GM21717 (cell line): ENCODE measurements at regions not wholly inside any gene's neighbourhood (a gene's known extent, or its start where the extent isn't known, plus 50 kb on each side); places are given as distances from the start of the nearest gene placed in this dataset.

Experiments
- ATAC-seq: cut with Tn5 transposase; IDR thresholded peaks from one replicate; pipeline ENCODE4 v1.9.1; 2021; ENCODE audit warnings: mild to moderate bottlenecking, moderate library complexity; ENCODE audit not compliant: unreplicated experiment

DNA sequence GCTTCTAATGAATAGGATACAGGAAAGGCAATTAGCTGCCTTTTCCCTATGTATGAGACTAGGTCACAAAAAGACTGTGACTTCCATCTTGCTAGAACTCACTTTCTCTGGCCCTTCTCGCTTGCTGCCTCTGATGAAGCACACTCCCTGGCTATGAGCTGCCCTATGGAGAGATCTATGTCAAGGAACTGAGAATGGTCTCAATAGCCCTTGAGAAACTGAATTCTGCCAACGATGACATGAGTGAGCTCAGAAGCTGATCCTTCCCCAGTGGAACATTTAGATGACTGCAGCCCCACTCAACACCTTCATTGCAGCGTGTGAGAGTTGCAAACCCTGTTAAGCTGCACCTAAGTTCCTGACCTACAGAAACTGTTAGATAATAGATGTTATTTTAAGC lies 309.8 kb downstream of the COG6 start:
- ATAC-seq = no peak

DNA sequence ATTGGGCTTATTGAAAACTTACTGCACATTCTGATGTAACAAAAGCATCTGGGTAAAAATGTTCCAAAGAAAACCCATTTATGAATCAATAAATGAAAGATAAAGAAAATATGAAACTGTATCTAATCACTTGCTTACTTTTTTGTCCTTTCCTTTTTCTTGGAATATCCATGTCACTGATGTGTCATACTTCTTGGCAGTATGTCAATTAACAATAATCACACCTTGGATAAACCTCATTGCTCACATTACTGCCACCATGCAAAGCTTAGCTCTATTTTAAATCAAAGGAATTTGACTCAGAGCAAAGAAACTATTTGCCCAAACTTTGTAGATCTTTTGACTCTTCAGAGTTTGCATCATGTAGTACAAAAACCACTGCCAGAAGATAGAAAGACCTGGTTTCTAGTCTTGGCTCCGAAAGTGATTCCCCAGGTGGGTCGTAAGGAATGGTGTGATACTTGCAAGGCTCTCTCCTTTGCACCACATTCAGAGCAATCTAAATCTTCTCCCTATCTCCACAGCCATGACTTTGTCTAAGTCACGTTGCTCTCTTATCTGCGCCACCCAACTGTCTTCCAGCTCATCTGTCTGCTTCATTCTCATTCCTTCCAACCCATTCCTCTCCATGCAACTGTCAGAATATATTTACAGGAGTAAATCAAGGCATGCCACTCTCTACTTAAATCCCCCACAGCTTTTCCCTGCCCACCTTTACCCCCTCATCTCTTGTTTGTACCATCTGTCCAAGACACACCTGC lies 311.9 kb downstream of the COG6 start:
- no peak for ATAC-seq

DNA sequence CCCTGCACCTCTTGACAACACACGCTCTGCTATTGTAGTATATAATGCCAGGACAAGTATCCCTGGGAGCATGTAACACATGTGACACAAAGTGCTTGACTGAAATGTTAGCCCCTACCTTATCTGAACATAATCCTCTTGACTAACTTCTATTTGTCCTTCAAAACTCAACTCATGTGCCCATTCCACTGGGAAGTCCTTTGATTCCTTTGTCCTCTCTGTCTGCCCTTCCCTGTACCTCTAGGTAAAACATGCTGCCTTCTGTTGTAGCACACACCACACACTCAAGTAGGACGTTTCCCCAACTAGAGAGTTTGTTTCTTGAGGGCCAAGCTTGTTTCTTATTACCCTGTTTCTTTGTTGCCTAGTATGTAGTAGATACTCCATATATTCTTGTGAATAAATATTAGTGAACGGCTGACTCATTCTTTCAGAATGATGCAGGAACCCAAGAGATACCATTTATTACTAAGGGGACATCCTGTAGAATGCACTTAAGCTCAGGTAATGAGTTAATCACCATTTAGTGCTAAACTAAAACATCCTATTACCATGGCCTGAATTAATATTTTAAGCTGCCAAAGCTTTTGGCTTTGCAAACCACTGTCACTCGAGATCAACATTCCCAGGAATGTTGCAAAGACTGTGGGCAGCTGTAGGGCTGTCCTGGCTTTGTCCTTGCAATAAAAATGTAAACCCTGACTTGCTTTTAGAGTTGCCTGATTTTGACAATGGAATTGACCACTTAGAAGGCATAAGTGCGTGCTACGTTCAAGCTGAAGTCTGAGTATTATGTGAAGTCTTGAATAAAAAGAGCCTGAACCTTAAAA lies 313.4 kb downstream of the COG6 start:
- no peak for ATAC-seq

DNA sequence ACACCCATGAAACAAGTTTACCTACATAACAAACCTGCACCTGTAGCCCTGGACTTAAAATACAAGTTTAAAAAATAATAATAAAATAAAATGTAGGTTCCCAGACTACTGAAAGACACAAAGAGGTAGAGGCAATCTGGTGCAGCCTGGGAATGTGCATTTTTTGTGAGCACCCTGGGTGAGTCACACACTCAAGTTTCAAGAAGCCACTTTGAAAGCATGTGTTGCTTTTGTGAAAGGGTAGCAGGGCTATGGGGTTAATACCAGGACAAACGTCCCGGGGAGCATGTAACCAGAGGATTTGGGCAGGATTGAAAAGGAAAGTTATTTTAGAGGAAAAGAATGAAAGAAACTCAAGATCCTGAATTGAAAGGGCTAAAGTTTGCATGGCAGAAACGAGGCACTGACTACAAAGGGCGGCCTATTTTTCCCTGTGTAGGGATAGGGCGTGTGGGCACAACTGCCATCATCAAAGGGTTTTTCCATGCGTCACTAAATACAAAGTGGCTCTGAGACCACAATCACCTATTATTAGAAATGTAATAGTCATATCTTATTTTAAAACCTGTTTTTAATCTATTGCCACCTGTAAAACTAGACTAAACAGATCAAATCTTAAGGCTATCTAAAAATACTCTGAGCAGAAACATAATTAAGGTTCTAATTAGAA lies 314.9 kb downstream of the COG6 start:
- no peak for ATAC-seq

DNA sequence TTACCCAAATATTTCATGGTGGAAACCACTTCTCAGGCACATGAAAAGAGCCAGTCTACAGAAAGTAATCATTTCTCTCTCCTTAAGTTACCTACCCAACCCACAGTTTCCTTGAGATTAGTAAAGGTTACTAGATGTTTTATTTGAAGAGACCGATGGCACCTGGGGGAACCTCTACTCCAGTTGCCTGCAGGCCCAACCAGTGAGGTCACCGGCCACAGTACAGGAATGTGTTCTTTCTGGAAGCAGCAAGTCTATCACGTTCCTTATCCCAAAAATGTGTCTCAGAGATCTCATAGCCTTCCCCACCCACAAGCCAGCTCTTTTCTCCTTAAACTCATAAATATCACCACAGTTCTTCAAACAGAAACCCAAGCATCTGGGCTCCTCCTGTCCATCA lies 316.1 kb downstream of the COG6 start:
- no peak for ATAC-seq

DNA sequence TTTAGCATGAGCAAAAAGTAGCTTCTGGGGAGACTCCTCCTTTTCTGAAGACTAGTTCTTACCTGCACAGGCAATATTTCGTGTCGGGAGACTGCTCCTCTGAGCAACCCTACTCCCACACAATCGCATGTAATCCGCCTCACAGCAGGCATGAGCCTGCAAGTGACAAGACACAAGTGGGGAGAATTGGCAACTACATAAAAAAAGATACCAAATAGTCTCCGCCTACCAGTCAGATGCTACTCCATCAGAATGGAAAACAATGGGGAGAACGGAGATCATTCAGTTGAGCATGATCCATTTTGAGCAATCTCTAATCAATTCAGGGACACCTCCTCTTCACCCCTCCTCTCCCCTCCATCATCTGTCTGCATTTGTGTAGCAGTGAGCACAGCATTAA lies 321.0 kb downstream of the COG6 start:
- no peak for ATAC-seq

DNA sequence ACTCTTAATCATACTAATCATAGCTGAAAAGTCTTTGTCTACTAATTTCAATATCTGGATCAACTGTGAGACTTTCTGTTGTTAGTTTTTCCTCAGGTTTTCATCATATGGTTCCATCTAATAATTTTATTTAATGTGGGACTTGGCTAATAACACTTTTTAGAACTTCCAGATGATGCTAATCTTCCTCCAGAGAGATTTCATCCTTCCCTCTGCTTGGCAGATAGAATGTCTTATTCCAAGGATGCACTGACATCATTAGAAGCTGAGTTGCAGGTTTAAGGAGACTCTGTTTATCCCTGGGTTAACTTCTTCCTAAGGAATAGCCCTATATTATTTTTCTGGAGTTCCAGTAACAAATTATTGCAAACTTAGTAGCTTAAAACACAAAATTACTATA lies 325.6 kb downstream of the COG6 start:
- no peak for ATAC-seq

DNA sequence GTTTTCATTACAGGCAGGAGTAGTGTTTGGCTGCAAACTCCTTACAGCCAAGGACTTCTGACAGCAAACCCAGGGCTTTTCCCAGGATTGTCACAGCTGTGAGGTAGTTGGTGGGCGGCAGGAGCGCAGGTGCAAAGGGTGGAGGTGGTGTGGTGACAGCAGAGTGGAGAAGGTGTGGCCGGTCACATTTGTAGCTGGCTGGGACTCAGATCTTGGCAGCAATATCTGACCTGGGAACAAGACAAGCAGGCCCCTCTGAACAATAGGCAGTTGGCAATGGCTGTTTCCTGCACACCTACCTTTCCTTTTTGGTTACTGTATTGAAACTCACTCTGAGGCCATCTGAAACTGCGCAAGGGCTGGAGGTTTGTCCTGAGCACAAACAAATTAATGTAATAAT lies 327.3 kb downstream of the COG6 start:
- ATAC-seq = no peak

DNA sequence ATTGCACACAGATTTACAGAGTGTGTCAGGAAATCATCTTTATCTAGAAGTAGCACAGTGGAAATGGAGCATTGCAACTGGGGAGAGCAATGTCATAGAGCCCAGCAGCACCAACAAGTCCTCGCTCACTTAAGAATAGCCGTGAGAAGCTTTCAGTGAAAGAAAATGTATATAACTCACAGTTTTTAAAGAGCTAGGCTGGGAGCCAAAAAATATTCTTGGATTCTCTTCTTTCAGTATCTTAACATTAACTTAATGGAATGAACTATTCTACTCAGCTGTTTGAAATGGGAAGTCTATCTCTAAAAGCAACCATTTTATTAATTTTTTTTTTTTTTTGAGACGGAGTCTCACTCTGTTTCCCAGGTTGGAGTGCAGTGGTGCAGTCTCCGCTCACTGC lies 329.6 kb downstream of the COG6 start:
- no peak for ATAC-seq

DNA sequence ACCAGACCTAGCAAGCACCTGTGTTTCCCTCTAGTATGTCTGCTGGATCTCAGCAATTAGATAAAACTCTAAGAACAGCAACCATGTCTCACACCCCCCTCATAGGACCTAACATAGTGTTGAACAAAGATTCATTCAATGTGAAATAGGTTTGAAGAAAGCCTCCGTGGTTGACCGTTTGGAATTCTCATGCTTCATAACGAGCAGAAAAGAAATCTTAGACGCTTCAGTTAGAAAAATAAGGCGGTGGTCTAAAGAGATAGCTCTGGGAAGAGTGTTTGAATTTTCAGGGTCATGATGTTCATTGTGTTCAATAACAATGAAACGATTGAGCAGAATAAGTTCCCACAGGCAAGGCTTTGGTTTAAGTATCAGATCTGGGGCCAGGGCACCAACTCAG lies 332.9 kb downstream of the COG6 start:
- no peak for ATAC-seq

DNA sequence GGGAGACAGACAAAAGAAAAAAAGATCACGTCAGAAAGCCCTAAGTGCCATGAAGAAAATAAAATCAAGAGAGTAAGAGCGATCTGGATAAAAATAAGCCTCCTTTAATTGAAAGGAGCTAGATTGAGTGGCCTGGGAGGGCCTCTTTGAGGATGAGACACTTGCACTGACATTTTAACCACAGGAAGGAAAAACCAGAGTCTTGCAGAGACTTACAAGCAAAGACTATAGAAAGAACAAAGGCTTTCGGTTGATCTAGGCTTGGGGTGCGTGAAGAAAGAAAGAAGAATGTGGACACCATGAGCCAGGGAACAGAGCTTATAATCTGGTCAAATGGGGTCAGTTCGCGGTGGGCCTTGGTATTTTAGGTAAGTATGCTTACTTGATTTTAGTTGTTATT lies 342.7 kb downstream of the COG6 start:
- ATAC-seq = no peak

DNA sequence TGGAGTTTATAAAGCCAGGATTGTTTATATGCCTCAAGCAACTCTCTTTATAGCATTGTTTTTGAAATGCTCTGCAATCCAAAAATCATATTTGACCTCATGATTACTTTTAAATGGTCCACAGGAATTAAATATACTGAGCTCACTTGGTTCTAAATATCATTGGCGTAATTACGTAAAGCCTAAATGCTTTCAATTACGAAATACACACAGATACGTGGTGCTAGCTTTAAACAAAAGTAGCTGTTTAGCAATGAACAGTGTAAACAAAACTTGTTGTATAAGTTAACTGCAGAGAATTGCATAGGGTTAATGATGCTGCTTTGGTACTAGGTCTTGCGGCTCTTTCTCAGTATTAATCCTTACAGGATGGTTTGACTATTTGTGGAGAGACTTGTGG lies 346.6 kb downstream of the COG6 start:
- ATAC-seq = no peak

DNA sequence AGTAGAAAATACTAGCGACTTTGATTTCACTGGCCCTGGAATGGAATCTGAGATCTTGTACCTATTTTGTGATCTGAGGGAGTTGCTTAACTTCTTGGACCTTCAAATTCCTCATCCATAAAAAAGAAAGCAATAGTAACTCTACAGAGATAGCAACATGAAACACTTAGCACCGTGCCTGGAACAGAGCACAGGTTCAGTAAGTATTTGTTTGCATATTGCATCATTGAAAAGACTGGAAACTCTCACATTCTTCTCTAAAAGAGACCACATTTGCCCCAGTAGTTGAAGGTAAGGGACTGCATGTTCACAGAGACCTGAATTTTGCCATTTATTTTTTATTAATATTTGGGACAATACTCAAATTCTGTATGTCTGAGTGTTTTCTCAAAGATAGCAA lies 358.1 kb downstream of the COG6 start:
- no peak for ATAC-seq

DNA sequence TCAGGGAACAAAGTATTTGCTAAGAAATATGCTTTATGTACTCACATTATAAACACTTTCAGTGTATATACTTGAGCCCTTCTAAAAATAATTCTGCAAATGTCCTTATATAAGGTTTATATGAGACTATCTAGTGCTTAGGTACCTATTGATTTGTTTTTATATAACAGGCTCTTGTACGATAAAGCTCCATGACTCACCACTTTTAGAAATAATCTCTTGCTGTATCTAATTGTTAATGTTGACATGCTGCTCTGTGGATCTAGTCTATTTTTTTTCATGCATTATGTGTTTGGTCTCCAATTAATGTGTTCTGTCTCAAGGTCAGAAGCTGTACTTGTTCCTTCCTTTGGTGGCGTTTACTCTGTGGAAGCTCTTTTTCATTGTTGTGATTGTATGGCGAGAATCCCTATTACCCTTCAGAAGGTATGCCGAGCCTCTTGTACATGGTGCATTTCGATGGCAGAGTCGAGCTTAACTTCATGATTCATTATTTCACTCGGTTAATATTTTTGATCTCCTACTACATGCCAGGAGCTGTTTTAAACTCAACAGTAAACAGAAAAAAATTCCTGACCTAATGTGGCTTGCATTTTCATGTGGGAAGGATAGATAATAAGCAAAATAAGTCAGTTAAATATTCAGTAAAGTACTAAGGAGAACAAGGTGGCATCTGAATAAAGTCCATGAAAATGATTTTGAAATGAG lies 361.6 kb downstream of the COG6 start:
- no peak for ATAC-seq

DNA sequence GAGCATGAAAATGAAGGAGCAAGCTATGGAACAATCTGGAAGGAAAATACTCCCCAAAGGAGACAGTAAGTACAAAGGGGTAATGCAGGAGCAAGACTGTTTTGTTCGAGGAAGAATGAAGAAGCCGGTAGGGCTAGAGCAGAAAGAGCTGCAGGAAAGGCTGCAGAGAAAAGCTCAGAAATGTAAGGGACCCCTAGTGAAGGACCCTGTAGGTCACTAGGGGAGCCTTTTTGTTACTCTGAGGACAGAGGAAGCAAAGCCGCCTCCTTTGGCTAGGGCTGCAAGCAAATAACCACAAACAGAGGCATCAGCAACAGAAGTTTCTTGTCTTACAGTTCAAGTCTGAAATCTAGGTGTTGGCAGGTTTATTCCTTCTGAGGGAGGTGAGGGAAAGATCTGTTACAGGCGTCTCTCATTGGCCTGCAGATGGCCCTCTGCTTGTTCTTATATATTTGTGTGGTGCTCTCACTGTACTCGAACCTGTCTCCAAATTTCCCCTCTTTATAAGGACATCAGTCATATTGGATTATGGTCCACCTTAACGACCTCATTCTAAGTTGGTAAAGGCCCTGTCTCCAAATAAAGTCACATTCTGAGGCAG lies 362.3 kb downstream of the COG6 start:
- ATAC-seq = no peak

DNA sequence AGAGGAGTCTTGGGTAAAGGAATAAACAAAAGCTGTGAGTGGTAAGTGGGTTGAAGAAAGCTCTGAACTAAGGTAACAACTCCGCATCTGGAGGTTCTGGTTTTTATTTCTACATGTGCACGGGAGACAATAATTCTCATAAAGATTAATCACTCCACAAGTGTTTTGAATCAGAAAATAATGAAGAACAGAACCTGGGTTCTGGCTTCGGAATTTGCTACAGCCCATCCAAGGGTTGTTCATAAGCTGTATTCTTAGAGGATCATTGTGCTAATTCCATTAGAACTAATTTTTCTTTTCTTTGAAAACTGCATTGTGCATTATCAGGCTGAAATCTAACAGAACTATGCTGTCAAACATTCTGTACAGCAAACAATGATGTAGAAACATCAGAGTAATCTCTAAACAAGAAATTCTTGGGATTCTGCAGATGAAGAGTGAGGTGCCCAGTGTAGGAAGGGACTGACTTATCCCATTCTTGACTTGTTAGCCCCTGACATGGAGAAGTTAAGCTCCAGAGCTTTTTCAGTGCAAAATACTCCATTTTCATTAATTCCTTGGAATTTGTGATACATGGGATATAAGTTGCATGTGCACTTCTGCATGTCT lies 368.2 kb downstream of the COG6 start:
- ATAC-seq = no peak

DNA sequence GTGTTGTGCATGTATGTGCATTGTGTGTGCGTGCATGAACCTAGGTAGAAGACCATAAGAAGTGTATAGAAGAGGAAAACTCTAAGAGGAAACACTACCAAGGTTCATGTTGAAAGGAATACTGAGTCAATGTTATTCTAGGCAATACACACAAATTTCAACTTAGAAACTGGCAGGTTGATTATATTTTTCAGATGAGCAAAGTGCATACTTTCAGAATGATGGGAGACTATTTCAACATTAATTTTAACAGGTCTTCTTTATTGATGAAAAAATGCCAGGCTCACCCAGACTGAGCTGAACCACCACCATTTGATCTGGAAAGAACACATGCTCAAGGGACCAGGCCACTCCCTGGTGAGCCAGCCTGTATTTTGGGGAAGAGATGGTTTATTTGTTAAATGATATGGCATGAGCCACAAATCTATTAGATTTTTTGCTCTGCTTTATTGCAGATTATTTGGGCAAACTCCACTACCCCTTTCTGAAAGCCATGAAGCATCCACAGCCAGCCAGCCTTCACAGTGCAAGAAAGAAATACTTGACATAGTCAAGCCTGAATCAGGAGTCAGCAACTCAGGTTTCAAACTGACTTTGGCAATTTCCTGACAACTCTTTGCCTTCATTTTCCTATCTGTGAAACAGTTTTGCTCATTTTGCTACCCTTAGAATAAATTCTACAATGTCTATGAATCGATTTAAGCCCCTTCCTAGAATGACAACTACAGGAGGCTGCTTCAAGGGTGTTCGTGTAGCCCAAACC lies 368.9 kb downstream of the COG6 start:
- ATAC-seq = no peak

DNA sequence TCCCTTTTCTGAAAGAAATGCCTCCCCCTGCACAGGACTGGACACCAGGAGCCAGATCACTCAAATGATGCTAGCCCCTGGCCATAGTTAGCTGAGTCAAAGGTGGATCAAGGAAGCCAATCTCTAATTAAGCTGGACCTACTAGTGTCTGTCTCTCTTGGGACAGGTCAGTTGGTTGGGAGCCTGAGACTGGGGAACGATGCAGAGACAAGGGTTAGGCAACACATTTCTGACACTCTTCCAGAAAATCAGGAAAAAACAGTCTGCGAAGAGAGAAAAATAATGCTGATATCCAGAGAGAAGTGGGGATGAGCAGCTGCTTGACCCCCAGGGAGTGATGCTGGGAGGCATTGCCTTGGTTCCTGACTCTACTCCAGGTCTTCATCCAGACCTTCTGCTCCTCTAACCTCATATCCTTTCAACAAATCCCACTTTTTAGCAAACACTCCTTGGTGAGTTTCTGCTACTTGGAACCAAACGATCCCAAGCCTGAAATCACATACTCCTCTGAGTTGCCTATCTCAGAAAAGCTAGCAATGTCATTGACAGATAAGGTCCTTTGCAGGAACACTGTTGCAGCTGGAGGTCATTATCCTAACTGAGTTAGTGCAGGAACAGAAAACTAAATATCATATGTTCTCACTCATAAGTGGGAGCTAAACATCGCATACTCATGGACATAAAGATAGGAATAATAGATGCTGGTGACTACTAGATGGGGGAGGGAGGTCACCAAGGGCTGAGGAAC lies 369.7 kb downstream of the COG6 start:
- no peak for ATAC-seq

DNA sequence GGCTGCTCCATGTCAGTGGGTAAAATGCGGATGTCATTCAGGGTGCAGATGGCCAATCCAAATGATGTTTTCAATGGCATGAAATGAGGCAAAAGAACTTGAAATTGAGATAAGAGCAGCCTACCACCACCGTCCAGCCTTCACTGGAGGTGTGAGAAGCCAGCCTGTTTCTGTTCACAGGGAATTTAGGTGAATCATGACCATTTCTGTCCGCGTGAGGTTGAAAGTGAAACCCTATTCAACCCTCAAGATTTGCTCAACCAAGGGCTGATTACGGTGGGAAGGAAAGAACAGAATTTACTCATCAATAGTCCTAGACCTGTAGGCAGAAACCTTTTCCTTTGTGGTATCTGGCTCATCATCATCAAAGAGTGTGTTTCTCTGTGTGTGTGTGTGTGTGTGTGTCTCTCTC lies 370.7 kb downstream of the COG6 start:
- ATAC-seq = peak; percentile 96
